Brain microvascular endothelial cell (primary cell): ENCODE measurements at regions not wholly inside any gene's neighbourhood (a gene's known extent, or its start where the extent isn't known, plus 50 kb on each side); places are given as distances from the start of the nearest gene placed in this dataset.
"Not testable (repeated sequence)": the region's sequence is repeated elsewhere in the genome, so short reads cannot be mapped to it uniquely, and the experiment has no call there.

Source experiments
- DNase-seq: peaks from one replicate; pipeline ENCODE4 v3.0.0-alpha.2; 2020
- H3K27ac ChIP-seq: fragments of 250-450 bp; sonication (Bioruptor Pico); 2 replicates; pipeline ENCODE4 v1.5.1; 2020; ENCODE audit warnings: mild to moderate bottlenecking, moderate library complexity
- H3K27me3 ChIP-seq: fragments of 250-450 bp; sonication (Bioruptor Pico); replicated peaks from 2 replicates; pipeline ENCODE4 v1.5.1; 2020; ENCODE audit warnings: mild to moderate bottlenecking
- H3K36me3 ChIP-seq: fragments of 250-450 bp; sonication (Bioruptor Pico); replicated peaks from 2 replicates; pipeline ENCODE4 v1.5.1; 2020; ENCODE audit warnings: mild to moderate bottlenecking
- H3K4me3 ChIP-seq: 2 replicates; pipeline ENCODE4 v1.5.1; 2011; ENCODE audit warnings: low read depth, mild to moderate bottlenecking, control low read depth, low read length, moderate library complexity
- CTCF ChIP-seq: IDR thresholded peaks from 2 replicates; pipeline ENCODE4 v1.5.1; 2011; ENCODE audit warnings: low read depth, mild to moderate bottlenecking, moderate library complexity, low read length, control low read depth, inconsistent platforms; ENCODE audit errors: missing control alignments
- in situ Hi-C: cut with HindIII; loops from 2 replicates; pipeline ENCODE4 v1.10.0; 2017; ENCODE audit warnings: low sequenced_read_pairs, low pct_ligation_motif_present

GRCh38 chr16:10324210-10324609, 61.7 kb upstream of the ATF7IP2 start:
- Histone ChIP-seq H3K27ac (no peak overlapping the region), H3K36me3 (no peaks in the 10 kb centered on the region), H3K4me3 (no peak overlapping the region), H3K27me3 (no peaks in the 10 kb centered on the region)
- no peak for DNase-seq
- in situ Hi-C loops: no loop called here
- TF ChIP-seq CTCF: no peak

- no peak overlapping the region for H3K27ac ChIP-seq
- H3K4me3 ChIP-seq: no peak overlapping the region
- in situ Hi-C loops: no loop called here
- no peak for DNase-seq
- no peak for TF ChIP-seq CTCF
- H3K36me3 ChIP-seq: no peaks in the 10 kb centered on the region
- H3K27me3 ChIP-seq: no peaks in the 10 kb centered on the region
Measured at GRCh38 chr16:10325783-10326543, 59.9 kb upstream of the ATF7IP2 start.

GRCh38 chr16:10326647-10327046, 59.2 kb upstream of the ATF7IP2 start:
- no peaks in the 10 kb centered on the region for H3K36me3 ChIP-seq
- no peak overlapping the region for H3K27ac ChIP-seq
- H3K27me3 ChIP-seq: no peaks in the 10 kb centered on the region
- TF ChIP-seq CTCF: no peak
- in situ Hi-C loops: no loop called here
- H3K4me3 ChIP-seq: no peak overlapping the region
- no peak for DNase-seq

GRCh38 chr16:10328291-10328690, 57.6 kb upstream of the ATF7IP2 start:
- in situ Hi-C loops: not testable (repeated sequence)

GRCh38 chr16:10332241-10332640, 53.6 kb upstream of the ATF7IP2 start:
- H3K36me3 ChIP-seq: no peaks in the 10 kb centered on the region
- in situ Hi-C loops: no loop called here
- H3K4me3 ChIP-seq: no peak overlapping the region
- TF ChIP-seq CTCF: no peak
- no peaks in the 10 kb centered on the region for H3K27me3 ChIP-seq
- no peak overlapping the region for H3K27ac ChIP-seq
- DNase-seq: no peak

More at GRCh38 chr16:10328291-10328690, 57.6 kb upstream of the ATF7IP2 start:
- H3K27me3 ChIP-seq, H3K36me3 ChIP-seq, H3K4me3 ChIP-seq, H3K27ac ChIP-seq: not testable (repeated sequence)
- DNase-seq: peak; percentile 86

- H3K36me3 ChIP-seq: no peaks in the 10 kb centered on the region
- no peaks in the 10 kb centered on the region for H3K27me3 ChIP-seq
- no peak for TF ChIP-seq CTCF
- DNase-seq: no peak
- H3K4me3 ChIP-seq: no peak overlapping the region
- no peak overlapping the region for H3K27ac ChIP-seq
- in situ Hi-C loops: no loop called here
Measured at GRCh38 chr16:10332775-10333174, 53.1 kb upstream of the ATF7IP2 start.
